IPS DF 6.9 (cell line): ENCODE measurements at regions not wholly inside any gene's neighbourhood (a gene's known extent, or its start where the extent isn't known, plus 50 kb on each side); places are given as distances from the start of the nearest gene placed in this dataset.

ENCODE experiments used
- DNase-seq: peaks from one replicate; pipeline ENCODE4 v3.0.0-alpha.2; 2013; ENCODE audit warnings: low read depth, low spot score
- H3K27ac ChIP-seq: one replicate; pipeline ENCODE4 v1.5.1; 2013; ENCODE audit warnings: low read length, control low read depth
- H3K27me3 ChIP-seq: 2 replicates; pipeline ENCODE4 v1.6.1; 2013; ENCODE audit warnings: mild to moderate bottlenecking, low read length; ENCODE audit not compliant: control insufficient read depth, insufficient read depth
- H3K36me3 ChIP-seq: 2 replicates; pipeline ENCODE4 v1.6.1; 2013; ENCODE audit warnings: low read length; ENCODE audit not compliant: control insufficient read depth, insufficient read depth
- H3K4me1 ChIP-seq: 2 replicates; pipeline ENCODE4 v1.6.1; 2013; ENCODE audit warnings: low read length; ENCODE audit not compliant: control insufficient read depth, insufficient read depth
- H3K4me3 ChIP-seq: 2 replicates; pipeline ENCODE4 v1.5.1; 2013; ENCODE audit warnings: mild to moderate bottlenecking, low read length
- H3K9me3 ChIP-seq: 2 replicates; pipeline ENCODE4 v1.6.1; 2013; ENCODE audit warnings: low read length, inconsistent platforms; ENCODE audit not compliant: control insufficient read depth, insufficient read depth
- WGBS: extraction: QIAGEN DNeasy Blood & Tissue Kit; methylation state at CpG from one replicate; pipeline ENCODE4 v1.1.7; 2013; ENCODE audit warnings: mixed read lengths, missing lambda C conversion rate; ENCODE audit not compliant: insufficient read length, insufficient coverage; 5-methylcytosine and 5-hydroxymethylcytosine counted together

GRCh38 chr13:34466301-34466700, 475.8 kb upstream of the NBEA start:
- H3K36me3 ChIP-seq = no peaks in the 10 kb centered on the region
- no peak for DNase-seq
- no peak overlapping the region for H3K27ac ChIP-seq
- H3K27me3 ChIP-seq = no peaks in the 10 kb centered on the region
- no peak overlapping the region for H3K4me3 ChIP-seq
- no peaks in the 10 kb centered on the region for H3K4me1 ChIP-seq
- H3K9me3 ChIP-seq = no peaks in the 10 kb centered on the region
- no CpG with 5 or more reads among the region's 3 CpGs for WGBS

DNA sequence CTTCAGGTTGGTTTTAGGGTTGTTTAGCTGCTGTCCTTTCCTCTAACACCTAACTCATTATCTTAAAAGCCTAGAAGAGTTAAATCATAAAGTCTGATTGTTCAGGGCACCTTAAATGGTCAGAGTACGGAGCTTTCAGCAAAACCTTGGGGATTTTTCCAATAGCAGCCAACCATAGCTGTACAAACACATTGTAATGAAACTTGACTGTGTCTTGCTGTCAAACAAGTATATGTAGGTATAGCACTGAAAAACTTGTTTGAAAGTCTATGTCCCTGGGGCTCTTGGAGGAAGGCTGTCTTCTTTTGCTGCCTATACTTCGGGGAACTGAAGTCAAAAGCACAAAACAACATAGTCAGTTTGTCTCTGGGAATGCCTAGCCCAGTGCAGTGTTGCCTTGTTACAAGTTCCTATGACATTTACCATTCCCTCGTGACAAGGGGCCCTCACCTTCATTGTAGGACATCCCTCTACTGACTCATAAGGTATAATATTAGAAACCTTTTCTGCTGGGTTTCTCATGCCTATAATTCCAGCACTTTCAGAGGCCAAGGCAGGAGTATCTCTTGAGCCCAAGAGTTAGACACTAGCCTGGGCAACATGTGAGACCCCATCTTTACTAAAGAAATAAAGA, 474.5 kb upstream of the NBEA start:
- Histone ChIP-seq H3K27me3 (no peaks in the 10 kb centered on the region), H3K27ac (no peak overlapping the region), H3K4me3 (no peak overlapping the region), H3K36me3 (no peaks in the 10 kb centered on the region), H3K4me1 (no peaks in the 10 kb centered on the region), H3K9me3 (no peaks in the 10 kb centered on the region)
- WGBS = no CpG with 5 or more reads among the region's 3 CpGs
- DNase-seq = no peak

- no peaks in the 10 kb centered on the region for H3K36me3 ChIP-seq
- no peak overlapping the region for H3K27ac ChIP-seq
- H3K4me3 ChIP-seq = no peak overlapping the region
- no peaks in the 10 kb centered on the region for H3K4me1 ChIP-seq
- H3K27me3 ChIP-seq = no peaks in the 10 kb centered on the region
- DNase-seq = no peak
- no CpG with 5 or more reads among the region's 3 CpGs for WGBS
- no peaks in the 10 kb centered on the region for H3K9me3 ChIP-seq
These were observed 472.7 kb upstream of the NBEA start for GRCh38 chr13:34469196-34469986.

GRCh38 chr13:34474187-34474868, 467.7 kb upstream of the NBEA start:
- H3K36me3 ChIP-seq = no peaks in the 10 kb centered on the region
- no peak overlapping the region for H3K27ac ChIP-seq
- WGBS = no CpG with 5 or more reads among the region's 4 CpGs
- DNase-seq = no peak
- no peak overlapping the region for H3K4me3 ChIP-seq
- no peaks in the 10 kb centered on the region for H3K4me1 ChIP-seq
- H3K27me3 ChIP-seq = no peaks in the 10 kb centered on the region
- no peaks in the 10 kb centered on the region for H3K9me3 ChIP-seq

DNA sequence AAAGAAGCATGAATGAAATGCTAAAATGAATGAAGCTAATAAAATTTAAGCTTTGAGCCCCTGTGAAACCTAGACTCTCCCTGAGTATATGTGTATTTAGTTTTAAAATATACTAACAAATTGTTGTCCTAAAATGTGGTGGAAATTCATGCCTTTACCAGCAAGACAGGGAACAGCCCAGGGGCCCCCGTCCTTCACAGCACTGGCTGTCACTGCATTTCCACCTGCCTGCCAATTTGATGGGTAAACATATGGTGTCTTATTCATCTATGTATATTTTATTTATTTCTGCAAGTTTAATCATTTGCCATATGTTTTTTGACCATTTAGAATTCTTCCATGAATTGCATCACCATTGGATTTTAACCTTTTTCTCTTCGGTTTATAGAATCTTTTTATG, 463.7 kb upstream of the NBEA start:
- DNase-seq = no peak
- H3K27me3 ChIP-seq = no peaks in the 10 kb centered on the region
- no peak overlapping the region for H3K4me3 ChIP-seq
- no CpG with 5 or more reads among the region's 2 CpGs for WGBS
- no peaks in the 10 kb centered on the region for H3K4me1 ChIP-seq
- H3K27ac ChIP-seq = no peak overlapping the region
- H3K36me3 ChIP-seq = no peaks in the 10 kb centered on the region
- H3K9me3 ChIP-seq = no peaks in the 10 kb centered on the region

- WGBS = no CpG with 5 or more reads among the region's 2 CpGs
- H3K9me3 ChIP-seq = no peaks in the 10 kb centered on the region
- H3K27ac ChIP-seq = no peak overlapping the region
- no peaks in the 10 kb centered on the region for H3K4me1 ChIP-seq
- H3K27me3 ChIP-seq = no peaks in the 10 kb centered on the region
- H3K4me3 ChIP-seq = no peak overlapping the region
- DNase-seq = no peak
- H3K36me3 ChIP-seq = no peaks in the 10 kb centered on the region
These were observed 440.1 kb upstream of the NBEA start for GRCh38 chr13:34502011-34502410.

GRCh38 chr13:34502621-34503020, 439.4 kb upstream of the NBEA start:
- Histone ChIP-seq H3K36me3 (no peaks in the 10 kb centered on the region), H3K4me1 (no peaks in the 10 kb centered on the region), H3K4me3 (no peak overlapping the region), H3K9me3 (no peaks in the 10 kb centered on the region), H3K27me3 (no peaks in the 10 kb centered on the region), H3K27ac (no peak overlapping the region)
- WGBS = no CpG with 5 or more reads among the region's 3 CpGs
- no peak for DNase-seq

GRCh38 chr13:34506796-34507195, 435.3 kb upstream of the NBEA start:
- no peaks in the 10 kb centered on the region for H3K27me3 ChIP-seq
- no peak overlapping the region for H3K27ac ChIP-seq
- WGBS = no CpG with 5 or more reads among the region's 3 CpGs

DNA sequence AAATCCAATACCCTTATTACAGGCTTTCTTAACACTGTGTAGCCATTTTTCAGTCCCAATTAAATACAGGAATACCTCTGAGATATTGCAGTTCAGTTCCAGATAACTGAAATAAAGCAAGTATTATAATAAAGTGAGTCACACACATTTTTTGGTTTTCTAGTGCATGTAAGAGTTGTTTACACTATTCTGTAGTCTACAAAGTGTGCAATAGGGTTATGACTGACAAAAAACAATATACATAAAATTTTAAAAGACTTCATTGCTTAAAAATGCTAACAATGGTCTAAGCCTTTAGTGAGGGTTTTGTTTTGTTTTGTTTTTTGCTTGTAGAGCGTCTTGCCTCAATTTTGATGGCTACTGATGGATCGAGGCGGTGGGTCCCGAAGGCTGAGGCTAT, 434.4 kb upstream of the NBEA start:
- no peak overlapping the region for H3K4me3 ChIP-seq
- no peaks in the 10 kb centered on the region for H3K9me3 ChIP-seq
- DNase-seq = no peak
- no peak overlapping the region for H3K27ac ChIP-seq
- WGBS = no CpG with 5 or more reads among the region's 4 CpGs
- no peaks in the 10 kb centered on the region for H3K27me3 ChIP-seq
- H3K36me3 ChIP-seq = no peaks in the 10 kb centered on the region
- H3K4me1 ChIP-seq = no peaks in the 10 kb centered on the region

More at GRCh38 chr13:34506796-34507195, 435.3 kb upstream of the NBEA start:
- DNase-seq = no peak
- H3K4me3 ChIP-seq = no peak overlapping the region
- no peaks in the 10 kb centered on the region for H3K9me3 ChIP-seq
- no peaks in the 10 kb centered on the region for H3K4me1 ChIP-seq
- H3K36me3 ChIP-seq = no peaks in the 10 kb centered on the region

DNA sequence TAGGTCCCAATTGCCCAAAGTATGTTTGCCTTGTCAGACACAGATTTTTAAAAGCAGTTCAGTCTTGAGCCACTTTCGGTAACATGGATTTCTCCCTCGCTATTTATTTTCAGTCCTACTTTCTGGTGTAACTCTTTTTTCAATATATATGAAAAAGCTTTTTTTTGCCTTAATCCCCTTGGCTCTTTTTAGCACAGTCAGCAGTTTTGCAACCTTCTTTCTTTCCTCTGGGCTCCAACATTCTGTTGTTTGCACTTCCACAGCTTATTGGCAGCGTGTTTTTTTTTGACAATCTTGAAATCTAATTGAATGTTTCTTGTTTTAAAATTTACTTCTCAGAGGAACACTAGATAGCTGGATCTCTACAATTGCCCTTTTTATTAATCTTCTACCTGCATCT, 429.3 kb upstream of the NBEA start:
- Histone ChIP-seq H3K27me3 (no peaks in the 10 kb centered on the region), H3K4me3 (no peak overlapping the region), H3K4me1 (no peaks in the 10 kb centered on the region), H3K36me3 (no peaks in the 10 kb centered on the region), H3K9me3 (no peaks in the 10 kb centered on the region), H3K27ac (no peak overlapping the region)
- DNase-seq = no peak
- WGBS = no CpG with 5 or more reads among the region's 3 CpGs
